ENCODE measurements at regions not wholly inside any gene's neighbourhood (a gene's known extent, or its start where the extent isn't known, plus 50 kb on each side); places are given as distances from the start of the nearest gene placed in this dataset.

GRCh38 chrY:7289889-7290833 is 378.6 kb upstream of the AMELY start:
- TF ChIP-seq CTCF (IDR thresholded peaks at IDR 0.05) (no peak), ZFX (IDR thresholded peaks at IDR 0.05; ENCODE audit: borderline replicate concordance) (no peak)
